ENCODE measurements at regions not wholly inside any gene's neighbourhood (a gene's known extent, or its start where the extent isn't known, plus 50 kb on each side); places are given as distances from the start of the nearest gene placed in this dataset.
A peak's percentile ranks its signal among the peaks of the same experiment; 100 is the strongest.

DNA sequence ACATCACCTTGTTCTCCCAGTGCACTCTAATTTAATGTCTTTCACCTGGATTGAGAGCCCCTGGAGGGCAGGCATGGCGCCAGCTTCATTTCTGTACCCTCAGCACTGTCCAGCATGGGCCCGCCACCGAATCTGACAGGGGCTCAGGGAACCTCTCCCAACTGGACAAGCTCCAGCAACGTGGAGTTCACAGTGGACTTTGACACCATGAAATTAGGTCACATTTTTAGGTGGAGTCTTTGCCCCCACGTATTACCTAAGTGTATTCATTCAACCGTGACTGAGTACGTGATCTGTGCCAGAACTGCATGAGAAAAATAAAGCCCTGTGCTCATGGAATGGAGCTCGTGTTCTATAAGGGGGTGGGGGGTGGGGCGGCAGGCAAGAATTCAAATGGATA is 94.1 kb upstream of the ATP2B2 start:
- Mint-ChIP-seq H3K27me3 (ENCODE audit: low read depth, unreplicated experiment) (peaks cover 62% of the 10 kb centered on the region), H3K27ac (ENCODE audit: unreplicated experiment) (no peak overlapping the region), H3K4me1 (ENCODE audit: low read depth, unreplicated experiment) (peaks cover 13% of the 10 kb centered on the region), H3K36me3 (ENCODE audit: low read depth, unreplicated experiment) (peaks cover 2% of the 10 kb centered on the region), H3K9me3 (ENCODE audit: unreplicated experiment) (no peaks in the 10 kb centered on the region), H3K4me3 (ENCODE audit: unreplicated experiment) (no peak overlapping the region)
- DNase-seq (ENCODE audit: low read depth) (no peak), FAIRE-seq (no peak)
- H4K20me1 ChIP-seq (ENCODE audit: insufficient read depth, low read length) = no peaks in the 10 kb centered on the region
- no peak overlapping the region for H3K4me3 ChIP-seq (ENCODE audit: insufficient read depth, low read depth, low read length)
- TF ChIP-seq, protein P1, sequence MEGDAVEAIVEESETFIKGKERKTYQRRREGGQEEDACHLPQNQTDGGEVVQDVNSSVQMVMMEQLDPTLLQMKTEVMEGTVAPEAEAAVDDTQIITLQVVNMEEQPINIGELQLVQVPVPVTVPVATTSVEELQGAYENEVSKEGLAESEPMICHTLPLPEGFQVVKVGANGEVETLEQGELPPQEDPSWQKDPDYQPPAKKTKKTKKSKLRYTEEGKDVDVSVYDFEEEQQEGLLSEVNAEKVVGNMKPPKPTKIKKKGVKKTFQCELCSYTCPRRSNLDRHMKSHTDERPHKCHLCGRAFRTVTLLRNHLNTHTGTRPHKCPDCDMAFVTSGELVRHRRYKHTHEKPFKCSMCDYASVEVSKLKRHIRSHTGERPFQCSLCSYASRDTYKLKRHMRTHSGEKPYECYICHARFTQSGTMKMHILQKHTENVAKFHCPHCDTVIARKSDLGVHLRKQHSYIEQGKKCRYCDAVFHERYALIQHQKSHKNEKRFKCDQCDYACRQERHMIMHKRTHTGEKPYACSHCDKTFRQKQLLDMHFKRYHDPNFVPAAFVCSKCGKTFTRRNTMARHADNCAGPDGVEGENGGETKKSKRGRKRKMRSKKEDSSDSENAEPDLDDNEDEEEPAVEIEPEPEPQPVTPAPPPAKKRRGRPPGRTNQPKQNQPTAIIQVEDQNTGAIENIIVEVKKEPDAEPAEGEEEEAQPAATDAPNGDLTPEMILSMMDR (IDR thresholded peaks at IDR 0.05; ENCODE audit: insufficient read depth, low read depth, low read length) = no peak
- no peak for TF ChIP-seq EZH2 (IDR thresholded peaks at IDR 0.05; ENCODE audit: insufficient read depth, low read length)
- H3K4me2 ChIP-seq (ENCODE audit: low read length) = no peak overlapping the region
- peaks cover 13% of the 10 kb centered on the region for H3K27me3 ChIP-seq (ENCODE audit: insufficient read depth, low read length)
- H2AFZ ChIP-seq (ENCODE audit: low read depth, low read length) = no peak overlapping the region
- H3K4me1 ChIP-seq (ENCODE audit: insufficient read depth, low read length) = peaks cover 17% of the 10 kb centered on the region
- no peaks in the 10 kb centered on the region for H3K36me3 ChIP-seq (ENCODE audit: insufficient read depth, low read length)
- no peak overlapping the region for H3K9ac ChIP-seq (ENCODE audit: low read length)
- H3K27ac ChIP-seq (ENCODE audit: low read depth, low read length) = no peak overlapping the region
- no peaks in the 10 kb centered on the region for H3K9me3 ChIP-seq (ENCODE audit: insufficient read depth, low read depth, low read length)
- no peaks in the 10 kb centered on the region for H3K79me2 ChIP-seq (ENCODE audit: insufficient read depth, low read length)

DNA sequence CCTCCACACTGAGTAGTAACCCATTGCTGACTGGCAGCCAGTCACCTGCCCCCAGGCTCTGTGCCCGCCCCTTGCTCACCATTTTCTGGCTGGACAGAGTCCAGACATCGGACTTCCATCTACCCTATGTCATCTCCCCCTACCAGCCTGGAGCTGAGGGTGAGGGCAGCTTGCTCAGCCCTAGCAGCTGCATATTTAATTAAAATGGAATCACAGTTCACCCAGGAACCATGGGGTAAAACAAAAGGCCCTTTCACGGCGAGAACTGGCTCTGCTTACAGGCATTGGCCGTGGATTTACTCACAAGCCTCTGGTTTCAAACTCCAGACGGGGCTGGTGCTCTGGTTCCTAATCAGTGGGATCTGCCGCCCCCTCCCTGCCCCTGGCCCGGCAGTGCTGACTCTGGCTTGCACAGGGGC is 94.9 kb upstream of the ATP2B2 start:
- H3K4me1 Mint-ChIP-seq (ENCODE audit: low read depth, unreplicated experiment) = peaks cover 13% of the 10 kb centered on the region
- H3K9ac ChIP-seq (ENCODE audit: low read length) = no peak overlapping the region
- H3K4me2 ChIP-seq (ENCODE audit: low read length) = peak overlapping the region; percentile 42
- no peak overlapping the region for H3K27ac ChIP-seq (ENCODE audit: low read depth, low read length)
- H3K36me3 Mint-ChIP-seq (ENCODE audit: low read depth, unreplicated experiment) = peaks cover 2% of the 10 kb centered on the region
- H3K36me3 ChIP-seq (ENCODE audit: insufficient read depth, low read length) = no peaks in the 10 kb centered on the region
- H3K79me2 ChIP-seq (ENCODE audit: insufficient read depth, low read length) = no peaks in the 10 kb centered on the region
- H3K27me3 ChIP-seq (ENCODE audit: insufficient read depth, low read length) = peaks cover 20% of the 10 kb centered on the region
- peaks cover 70% of the 10 kb centered on the region for H3K27me3 Mint-ChIP-seq (ENCODE audit: low read depth, unreplicated experiment)
- no peak overlapping the region for H2AFZ ChIP-seq (ENCODE audit: low read depth, low read length)
- H3K4me1 ChIP-seq (ENCODE audit: insufficient read depth, low read length) = peaks cover 17% of the 10 kb centered on the region
- FAIRE-seq (no peak), DNase-seq (ENCODE audit: low read depth) (no peak)
- no peak for TF ChIP-seq EZH2 (IDR thresholded peaks at IDR 0.05; ENCODE audit: insufficient read depth, low read length)
- TF ChIP-seq, protein P1 (IDR thresholded peaks at IDR 0.05; ENCODE audit: insufficient read depth, low read depth, low read length) = no peak
- H3K4me3 Mint-ChIP-seq (ENCODE audit: unreplicated experiment) = no peak overlapping the region
- no peak overlapping the region for H3K27ac Mint-ChIP-seq (ENCODE audit: unreplicated experiment)
- no peak overlapping the region for H3K4me3 ChIP-seq (ENCODE audit: insufficient read depth, low read depth, low read length)
- no peaks in the 10 kb centered on the region for H4K20me1 ChIP-seq (ENCODE audit: insufficient read depth, low read length)
- no peaks in the 10 kb centered on the region for H3K9me3 ChIP-seq (ENCODE audit: insufficient read depth, low read depth, low read length)
- H3K9me3 Mint-ChIP-seq (ENCODE audit: unreplicated experiment) = no peaks in the 10 kb centered on the region

DNA sequence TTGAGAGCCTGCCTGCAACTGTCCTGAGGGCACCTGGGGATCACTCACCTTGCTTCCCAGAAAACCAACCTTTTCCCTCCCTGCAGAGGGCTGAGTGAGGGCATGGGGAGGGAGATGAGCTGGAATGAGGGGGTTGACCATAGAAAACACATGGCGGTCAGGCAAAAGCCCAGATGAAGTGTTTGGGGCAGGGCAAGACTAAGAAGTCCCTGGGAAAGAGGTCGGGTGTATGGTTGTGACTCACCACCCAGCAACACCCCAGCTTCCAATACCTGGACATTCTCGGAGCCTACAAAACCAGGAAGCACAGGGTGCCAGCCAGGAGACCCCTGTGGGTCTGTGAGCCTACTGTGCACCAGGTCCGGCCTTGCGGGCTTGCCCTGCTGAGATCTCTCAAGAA is 95.3 kb upstream of the ATP2B2 start:
- no peaks in the 10 kb centered on the region for H3K79me2 ChIP-seq (ENCODE audit: insufficient read depth, low read length)
- H3K27ac ChIP-seq (ENCODE audit: low read depth, low read length) = peak overlapping the region; percentile 40
- H3K4me1 Mint-ChIP-seq (ENCODE audit: low read depth, unreplicated experiment) = peaks cover 13% of the 10 kb centered on the region
- H3K36me3 Mint-ChIP-seq (ENCODE audit: low read depth, unreplicated experiment) = peaks cover 2% of the 10 kb centered on the region
- no peaks in the 10 kb centered on the region for H3K36me3 ChIP-seq (ENCODE audit: insufficient read depth, low read length)
- peak; percentile 30 for DNase-seq (ENCODE audit: low read depth)
- no peak overlapping the region for H3K27ac Mint-ChIP-seq (ENCODE audit: unreplicated experiment)
- no peak for FAIRE-seq
- H3K4me2 ChIP-seq (ENCODE audit: low read length) = peak overlapping the region; percentile 42
- H4K20me1 ChIP-seq (ENCODE audit: insufficient read depth, low read length) = no peaks in the 10 kb centered on the region
- H3K4me1 ChIP-seq (ENCODE audit: insufficient read depth, low read length) = peaks cover 17% of the 10 kb centered on the region
- H3K9ac ChIP-seq (ENCODE audit: low read length) = no peak overlapping the region
- no peak overlapping the region for H3K4me3 Mint-ChIP-seq (ENCODE audit: unreplicated experiment)
- H3K9me3 Mint-ChIP-seq (ENCODE audit: unreplicated experiment) = no peaks in the 10 kb centered on the region
- no peak overlapping the region for H2AFZ ChIP-seq (ENCODE audit: low read depth, low read length)
- peaks cover 20% of the 10 kb centered on the region for H3K27me3 ChIP-seq (ENCODE audit: insufficient read depth, low read length)
- no peaks in the 10 kb centered on the region for H3K9me3 ChIP-seq (ENCODE audit: insufficient read depth, low read depth, low read length)
- H3K4me3 ChIP-seq (ENCODE audit: insufficient read depth, low read depth, low read length) = no peak overlapping the region
- H3K27me3 Mint-ChIP-seq (ENCODE audit: low read depth, unreplicated experiment) = peaks cover 70% of the 10 kb centered on the region
- TF ChIP-seq, protein P1 (IDR thresholded peaks at IDR 0.05; ENCODE audit: insufficient read depth, low read depth, low read length) = no peak
- TF ChIP-seq EZH2 (IDR thresholded peaks at IDR 0.05; ENCODE audit: insufficient read depth, low read length) = no peak

All from astrocyte (in vitro differentiated cells and primary cell).